ENCODE measurements at regions not wholly inside any gene's neighbourhood (a gene's known extent, or its start where the extent isn't known, plus 50 kb on each side); places are given as distances from the start of the nearest gene placed in this dataset.
"Not testable (repeated sequence)": the region's sequence is repeated elsewhere in the genome, so short reads cannot be mapped to it uniquely, and the experiment has no call there.

GRCh38 chr12:37441371-37441770 is 875.2 kb upstream of the ALG10B start:
- peaks cover 13% of the 10 kb centered on the region for H3K9me3 ChIP-seq (ENCODE audit: control insufficient read depth, low read length)
- not testable (repeated sequence) for H3K4me1 ChIP-seq (ENCODE audit: control insufficient read depth, insufficient read depth, low read length, poor library complexity, severe bottlenecking); H3K27ac ChIP-seq (ENCODE audit: low read depth, low read length, severe bottlenecking); H3K4me3 ChIP-seq (ENCODE audit: extremely low read depth, insufficient read depth, low read length, poor library complexity, severe bottlenecking); H3K36me3 ChIP-seq (ENCODE audit: control insufficient read depth, insufficient read depth, low read length)
- no CpG with 5 or more reads among the region's 1 CpG for WGBS, 2 experiments (ENCODE audit: insufficient coverage in 2 of 2)

GRCh38 chr12:37455646-37456045 is 860.9 kb upstream of the ALG10B start:
- H3K4me1 ChIP-seq (ENCODE audit: control insufficient read depth, insufficient read depth, low read length, poor library complexity, severe bottlenecking); H3K36me3 ChIP-seq (ENCODE audit: control insufficient read depth, insufficient read depth, low read length); H3K27ac ChIP-seq (ENCODE audit: low read depth, low read length, severe bottlenecking); H3K4me3 ChIP-seq (ENCODE audit: extremely low read depth, insufficient read depth, low read length, poor library complexity, severe bottlenecking); H3K9me3 ChIP-seq (ENCODE audit: control insufficient read depth, low read length): not testable (repeated sequence)
- 26 to 48% methylated on average over 2 to 3 of the region's 3 CpGs for WGBS, 2 experiments (ENCODE audit: insufficient coverage in 2 of 2)

- not testable (repeated sequence) for H3K4me3 ChIP-seq (ENCODE audit: extremely low read depth, insufficient read depth, low read length, poor library complexity, severe bottlenecking); H3K27ac ChIP-seq (ENCODE audit: low read depth, low read length, severe bottlenecking); H3K9me3 ChIP-seq (ENCODE audit: control insufficient read depth, low read length); H3K4me1 ChIP-seq (ENCODE audit: control insufficient read depth, insufficient read depth, low read length, poor library complexity, severe bottlenecking); H3K36me3 ChIP-seq (ENCODE audit: control insufficient read depth, insufficient read depth, low read length)
- no CpG with 5 or more reads among the region's 4 CpGs for WGBS, 2 experiments (ENCODE audit: insufficient coverage in 2 of 2)
Observed at GRCh38 chr12:37497939-37498338, 818.6 kb upstream of the ALG10B start.

GRCh38 chr12:37510256-37510655 is 806.3 kb upstream of the ALG10B start:
- H3K27ac ChIP-seq (ENCODE audit: low read depth, low read length, severe bottlenecking); H3K9me3 ChIP-seq (ENCODE audit: control insufficient read depth, low read length); H3K4me3 ChIP-seq (ENCODE audit: extremely low read depth, insufficient read depth, low read length, poor library complexity, severe bottlenecking); H3K36me3 ChIP-seq (ENCODE audit: control insufficient read depth, insufficient read depth, low read length); H3K4me1 ChIP-seq (ENCODE audit: control insufficient read depth, insufficient read depth, low read length, poor library complexity, severe bottlenecking): not testable (repeated sequence)

- not testable (repeated sequence) for H3K36me3 ChIP-seq (ENCODE audit: control insufficient read depth, insufficient read depth, low read length); H3K4me1 ChIP-seq (ENCODE audit: control insufficient read depth, insufficient read depth, low read length, poor library complexity, severe bottlenecking); H3K27ac ChIP-seq (ENCODE audit: low read depth, low read length, severe bottlenecking); H3K4me3 ChIP-seq (ENCODE audit: extremely low read depth, insufficient read depth, low read length, poor library complexity, severe bottlenecking)
- H3K9me3 ChIP-seq (ENCODE audit: control insufficient read depth, low read length): peaks cover 54% of the 10 kb centered on the region
- WGBS, 2 experiments (ENCODE audit: insufficient coverage in 2 of 2): 90 to 92% methylated on average over 5 to 8 of the region's 9 CpGs
Observed at GRCh38 chr12:37540581-37540980, 776.0 kb upstream of the ALG10B start.

- no peaks in the 10 kb centered on the region for H3K36me3 ChIP-seq (ENCODE audit: control insufficient read depth, insufficient read depth, low read length)
- H3K4me1 ChIP-seq (ENCODE audit: control insufficient read depth, insufficient read depth, low read length, poor library complexity, severe bottlenecking): no peaks in the 10 kb centered on the region
- no peak overlapping the region for H3K27ac ChIP-seq (ENCODE audit: low read depth, low read length, severe bottlenecking)
- peaks cover 61% of the 10 kb centered on the region for H3K9me3 ChIP-seq (ENCODE audit: control insufficient read depth, low read length)
- H3K4me3 ChIP-seq (ENCODE audit: extremely low read depth, insufficient read depth, low read length, poor library complexity, severe bottlenecking): no peak overlapping the region
- 83 to 92% methylated on average over 20 to 21 of the region's 21 CpGs for WGBS, 2 experiments (ENCODE audit: insufficient coverage in 2 of 2)
Observed at GRCh38 chr12:37541356-37541755, 775.2 kb upstream of the ALG10B start.

- no peaks in the 10 kb centered on the region for H3K36me3 ChIP-seq (ENCODE audit: control insufficient read depth, insufficient read depth, low read length)
- no peaks in the 10 kb centered on the region for H3K4me1 ChIP-seq (ENCODE audit: control insufficient read depth, insufficient read depth, low read length, poor library complexity, severe bottlenecking)
- no peak overlapping the region for H3K4me3 ChIP-seq (ENCODE audit: extremely low read depth, insufficient read depth, low read length, poor library complexity, severe bottlenecking)
- H3K9me3 ChIP-seq (ENCODE audit: control insufficient read depth, low read length): peaks cover 67% of the 10 kb centered on the region
- no peak overlapping the region for H3K27ac ChIP-seq (ENCODE audit: low read depth, low read length, severe bottlenecking)
- WGBS, 2 experiments (ENCODE audit: insufficient coverage in 2 of 2): 80 to 85% methylated on average over 21 to 35 of the region's 35 CpGs
Observed at GRCh38 chr12:37543131-37543965, 773.2 kb upstream of the ALG10B start.

GRCh38 chr12:37543966-37544668 is 772.5 kb upstream of the ALG10B start:
- no peak overlapping the region for H3K4me3 ChIP-seq (ENCODE audit: extremely low read depth, insufficient read depth, low read length, poor library complexity, severe bottlenecking)
- H3K36me3 ChIP-seq (ENCODE audit: control insufficient read depth, insufficient read depth, low read length): no peaks in the 10 kb centered on the region
- peaks cover 73% of the 10 kb centered on the region for H3K9me3 ChIP-seq (ENCODE audit: control insufficient read depth, low read length)
- H3K27ac ChIP-seq (ENCODE audit: low read depth, low read length, severe bottlenecking): no peak overlapping the region
- 85 to 89% methylated on average over 17 to 22 of the region's 27 CpGs for WGBS, 2 experiments (ENCODE audit: insufficient coverage in 2 of 2)
- H3K4me1 ChIP-seq (ENCODE audit: control insufficient read depth, insufficient read depth, low read length, poor library complexity, severe bottlenecking): no peaks in the 10 kb centered on the region

- H3K36me3 ChIP-seq (ENCODE audit: control insufficient read depth, insufficient read depth, low read length); H3K4me1 ChIP-seq (ENCODE audit: control insufficient read depth, insufficient read depth, low read length, poor library complexity, severe bottlenecking); H3K4me3 ChIP-seq (ENCODE audit: extremely low read depth, insufficient read depth, low read length, poor library complexity, severe bottlenecking); H3K27ac ChIP-seq (ENCODE audit: low read depth, low read length, severe bottlenecking): not testable (repeated sequence)
- WGBS, 2 experiments (ENCODE audit: insufficient coverage in 2 of 2): 78 to 96% methylated on average over 8 to 9 of the region's 9 CpGs
- peaks cover 79% of the 10 kb centered on the region for H3K9me3 ChIP-seq (ENCODE audit: control insufficient read depth, low read length)
Observed at GRCh38 chr12:37544669-37545330, 771.8 kb upstream of the ALG10B start.

GRCh38 chr12:37545759-37546158 is 770.8 kb upstream of the ALG10B start:
- Histone ChIP-seq H3K4me3 (ENCODE audit: extremely low read depth, insufficient read depth, low read length, poor library complexity, severe bottlenecking) (no peak overlapping the region), H3K27ac (ENCODE audit: low read depth, low read length, severe bottlenecking) (no peak overlapping the region), H3K4me1 (ENCODE audit: control insufficient read depth, insufficient read depth, low read length, poor library complexity, severe bottlenecking) (no peaks in the 10 kb centered on the region), H3K36me3 (ENCODE audit: control insufficient read depth, insufficient read depth, low read length) (no peaks in the 10 kb centered on the region), H3K9me3 (ENCODE audit: control insufficient read depth, low read length) (peaks cover 80% of the 10 kb centered on the region)
- 74 to 79% methylated on average over 7 to 8 of the region's 9 CpGs for WGBS, 2 experiments (ENCODE audit: insufficient coverage in 2 of 2)

- 88 to 95% methylated on average over 8 to 10 of the region's 10 CpGs for WGBS, 2 experiments (ENCODE audit: insufficient coverage in 2 of 2)
Observed at GRCh38 chr12:37546206-37546605, 770.4 kb upstream of the ALG10B start.

More at GRCh38 chr12:37546206-37546605, 770.4 kb upstream of the ALG10B start:
- H3K9me3 ChIP-seq (ENCODE audit: control insufficient read depth, low read length): peaks cover 76% of the 10 kb centered on the region
- no peaks in the 10 kb centered on the region for H3K4me1 ChIP-seq (ENCODE audit: control insufficient read depth, insufficient read depth, low read length, poor library complexity, severe bottlenecking)
- no peak overlapping the region for H3K4me3 ChIP-seq (ENCODE audit: extremely low read depth, insufficient read depth, low read length, poor library complexity, severe bottlenecking)
- no peaks in the 10 kb centered on the region for H3K36me3 ChIP-seq (ENCODE audit: control insufficient read depth, insufficient read depth, low read length)
- no peak overlapping the region for H3K27ac ChIP-seq (ENCODE audit: low read depth, low read length, severe bottlenecking)
